ENCODE measurements at regions not wholly inside any gene's neighbourhood (a gene's known extent, or its start where the extent isn't known, plus 50 kb on each side); places are given as distances from the start of the nearest gene placed in this dataset.

DNA sequence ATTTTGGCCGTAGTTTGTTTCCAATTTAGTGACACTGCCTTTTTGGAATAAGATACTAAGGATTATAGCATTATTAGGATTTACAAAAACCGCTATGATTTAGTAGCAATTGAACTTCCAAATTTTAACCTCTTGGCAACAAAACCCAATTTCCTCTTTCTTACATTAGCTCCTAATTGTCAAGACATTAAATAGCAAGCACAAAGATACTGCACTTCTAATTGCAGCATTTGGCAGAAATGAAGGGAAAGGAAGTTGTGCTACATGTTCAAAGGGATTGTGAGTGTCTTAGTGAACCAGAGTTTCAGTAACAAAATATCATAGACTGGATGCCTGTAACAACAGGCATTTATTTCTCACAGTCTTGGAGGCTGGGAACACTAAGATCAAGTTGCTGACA lies 99.9 kb downstream of the NUF2 start:
- dilution Hi-C loops (cut with HindIII; ENCODE audit: low sequenced_read_pairs, unreplicated experiment) (no loop called here), in situ Hi-C loops (cut with MboI; ENCODE audit: low sequenced_read_pairs) (loop anchor here (25.0 kb wide), 1 partner anchor 1641 kb away; no protein-coding TSS in a partner anchor), intact Hi-C loops (cut with micrococcal nuclease) (no loop called here)
- Histone ChIP-seq H3K18ac (ENCODE audit: low read depth, low read length) (no peak overlapping the region), H4K91ac (ENCODE audit: insufficient read depth, low read depth, low read length) (no peak overlapping the region), H3K14ac (replicated peaks; ENCODE audit: low read depth, low read length) (no peak overlapping the region), H3K4me3 (ENCODE audit: insufficient read depth, low read depth, low read length) (no peak overlapping the region), H4K8ac (ENCODE audit: low read depth in 2 of 2, low read length in 2 of 2) (no peak overlapping the region), H3K9me1 (ENCODE audit: insufficient read depth, low read length) (no peaks in the 10 kb centered on the region), H3K9ac (ENCODE audit: low read depth, low read length) (no peak overlapping the region), H2BK20ac (ENCODE audit: low read depth, low read length) (no peak overlapping the region), H3K79me1 (ENCODE audit: low read depth in 1 of 2, low read length in 2 of 2) (no peaks in the 10 kb centered on the region), H3K23ac (ENCODE audit: low read depth, low read length) (no peak overlapping the region), H3K4me1 (ENCODE audit: control insufficient read depth, insufficient read depth, low read length) (no peaks in the 10 kb centered on the region), H3K27me3 (ENCODE audit: control insufficient read depth, insufficient read depth, low read length) (no peaks in the 10 kb centered on the region), H2AFZ (replicated peaks; ENCODE audit: low read length, poor library complexity) (no peak overlapping the region), H3K9me3 (ENCODE audit: control insufficient read depth, insufficient read depth, low read length) (no peaks in the 10 kb centered on the region), H4K5ac (ENCODE audit: low read depth, low read length) (no peak overlapping the region), H3K56ac (ENCODE audit: extremely low read depth, insufficient read depth, low read length) (no peak overlapping the region), H2AK9ac (replicated peaks; ENCODE audit: low read depth, low read length, poor library complexity) (no peak overlapping the region), H3K4me2 (ENCODE audit: low read depth, low read length) (no peak overlapping the region), H3K27ac (ENCODE audit: insufficient read depth, low read length) (no peak overlapping the region), H2BK5ac (ENCODE audit: low read depth, low read length, poor library complexity, severe bottlenecking) (no peak overlapping the region), H3K4ac (ENCODE audit: low read depth, low read length) (no peak overlapping the region), H3K36me3 (ENCODE audit: control insufficient read depth, insufficient read depth, low read length) (no peaks in the 10 kb centered on the region), H2BK120ac (ENCODE audit: low read depth, low read length) (no peak overlapping the region), H2BK15ac (ENCODE audit: low read depth, low read length) (no peak overlapping the region), H2AK5ac (ENCODE audit: low read depth, low read length) (no peak overlapping the region), H4K20me1 (ENCODE audit: insufficient read depth, low read length) (no peaks in the 10 kb centered on the region)
- POLR2A ChIA-PET (ENCODE audit: unreplicated experiment) = no interaction called here
- no CpG with 5 or more reads among the region's 2 CpGs for WGBS, 2 experiments (ENCODE audit: extremely low coverage in 2 of 2, insufficient read length in 1 of 2)
- TF ChIP-seq, protein P1, sequence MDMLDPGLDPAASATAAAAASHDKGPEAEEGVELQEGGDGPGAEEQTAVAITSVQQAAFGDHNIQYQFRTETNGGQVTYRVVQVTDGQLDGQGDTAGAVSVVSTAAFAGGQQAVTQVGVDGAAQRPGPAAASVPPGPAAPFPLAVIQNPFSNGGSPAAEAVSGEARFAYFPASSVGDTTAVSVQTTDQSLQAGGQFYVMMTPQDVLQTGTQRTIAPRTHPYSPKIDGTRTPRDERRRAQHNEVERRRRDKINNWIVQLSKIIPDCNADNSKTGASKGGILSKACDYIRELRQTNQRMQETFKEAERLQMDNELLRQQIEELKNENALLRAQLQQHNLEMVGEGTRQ (IDR thresholded peaks at IDR 0.05; ENCODE audit: low read depth, low read length) = no peak
- TF ChIP-seq CEBPB (IDR thresholded peaks at IDR 0.05; ENCODE audit: low read depth, low read length) (no peak), POLR2A (IDR thresholded peaks at IDR 0.05; ENCODE audit: low read depth, low read length) (no peak), FOS (IDR thresholded peaks at IDR 0.05; ENCODE audit: low read depth, low read length) (no peak), CHD1 (IDR thresholded peaks at IDR 0.05; ENCODE audit: low read depth, low read length) (no peak), MAZ (IDR thresholded peaks at IDR 0.05; ENCODE audit: borderline replicate concordance, low read depth, low read length) (no peak), RCOR1 (IDR thresholded peaks at IDR 0.05; ENCODE audit: insufficient replicate concordance, low read length) (no peak), MXI1 (IDR thresholded peaks at IDR 0.05; ENCODE audit: borderline replicate concordance, low read depth, low read length) (no peak), RAD21 (IDR thresholded peaks at IDR 0.05; ENCODE audit: low read length) (no peak), RFX5 (IDR thresholded peaks at IDR 0.05; ENCODE audit: low read depth, low read length) (no peak), SMC3 (IDR thresholded peaks at IDR 0.05; ENCODE audit: low read depth, low read length) (no peak), BHLHE40 (IDR thresholded peaks at IDR 0.05; ENCODE audit: low read depth, low read length) (no peak), MAFK (IDR thresholded peaks at IDR 0.05; ENCODE audit: low read depth, low read length) (no peak), NFE2L2 (IDR thresholded peaks at IDR 0.05; ENCODE audit: low read depth, low read length) (no peak)
- TF ChIP-seq, protein P2, sequence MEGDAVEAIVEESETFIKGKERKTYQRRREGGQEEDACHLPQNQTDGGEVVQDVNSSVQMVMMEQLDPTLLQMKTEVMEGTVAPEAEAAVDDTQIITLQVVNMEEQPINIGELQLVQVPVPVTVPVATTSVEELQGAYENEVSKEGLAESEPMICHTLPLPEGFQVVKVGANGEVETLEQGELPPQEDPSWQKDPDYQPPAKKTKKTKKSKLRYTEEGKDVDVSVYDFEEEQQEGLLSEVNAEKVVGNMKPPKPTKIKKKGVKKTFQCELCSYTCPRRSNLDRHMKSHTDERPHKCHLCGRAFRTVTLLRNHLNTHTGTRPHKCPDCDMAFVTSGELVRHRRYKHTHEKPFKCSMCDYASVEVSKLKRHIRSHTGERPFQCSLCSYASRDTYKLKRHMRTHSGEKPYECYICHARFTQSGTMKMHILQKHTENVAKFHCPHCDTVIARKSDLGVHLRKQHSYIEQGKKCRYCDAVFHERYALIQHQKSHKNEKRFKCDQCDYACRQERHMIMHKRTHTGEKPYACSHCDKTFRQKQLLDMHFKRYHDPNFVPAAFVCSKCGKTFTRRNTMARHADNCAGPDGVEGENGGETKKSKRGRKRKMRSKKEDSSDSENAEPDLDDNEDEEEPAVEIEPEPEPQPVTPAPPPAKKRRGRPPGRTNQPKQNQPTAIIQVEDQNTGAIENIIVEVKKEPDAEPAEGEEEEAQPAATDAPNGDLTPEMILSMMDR (conservative IDR thresholded peaks at IDR 0.05; ENCODE audit: low read depth, low read length) = no peak
- TF ChIP-seq, protein P3, sequence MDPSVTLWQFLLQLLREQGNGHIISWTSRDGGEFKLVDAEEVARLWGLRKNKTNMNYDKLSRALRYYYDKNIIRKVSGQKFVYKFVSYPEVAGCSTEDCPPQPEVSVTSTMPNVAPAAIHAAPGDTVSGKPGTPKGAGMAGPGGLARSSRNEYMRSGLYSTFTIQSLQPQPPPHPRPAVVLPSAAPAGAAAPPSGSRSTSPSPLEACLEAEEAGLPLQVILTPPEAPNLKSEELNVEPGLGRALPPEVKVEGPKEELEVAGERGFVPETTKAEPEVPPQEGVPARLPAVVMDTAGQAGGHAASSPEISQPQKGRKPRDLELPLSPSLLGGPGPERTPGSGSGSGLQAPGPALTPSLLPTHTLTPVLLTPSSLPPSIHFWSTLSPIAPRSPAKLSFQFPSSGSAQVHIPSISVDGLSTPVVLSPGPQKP (IDR thresholded peaks at IDR 0.05; ENCODE audit: borderline replicate concordance, low read depth, low read length) = no peak
- CTCF ChIA-PET = no interaction called here
- no peak for ATAC-seq (ENCODE audit: low read depth)
- BruUV-seq (replicated peaks) = no TSS peak
- DNase-seq = no peak

Data from IMR-90 (cell line).